GM19023 (cell line): ENCODE measurements at regions not wholly inside any gene's neighbourhood (a gene's known extent, or its start where the extent isn't known, plus 50 kb on each side); places are given as distances from the start of the nearest gene placed in this dataset.
"Not testable (repeated sequence)": the region's sequence is repeated elsewhere in the genome, so short reads cannot be mapped to it uniquely, and the experiment has no call there.

Experiments used
- ATAC-seq: cut with Tn5 transposase; IDR thresholded peaks from one replicate; pipeline ENCODE4 v1.9.1; 2021; ENCODE audit warnings: mild to moderate bottlenecking, moderate library complexity; ENCODE audit not compliant: unreplicated experiment

GRCh38 chr18:34461266-34461665 is 236.6 kb upstream of the NOL4 start:
- ATAC-seq: no peak

- no peak for ATAC-seq
Measured at GRCh38 chr18:34467058-34467457, 242.3 kb upstream of the NOL4 start.

- no peak for ATAC-seq
Measured at GRCh38 chr18:34480162-34480700, 229.9 kb upstream of the DTNA start.

- no peak for ATAC-seq
Measured at GRCh38 chr18:34482204-34482603, 227.9 kb upstream of the DTNA start.

GRCh38 chr18:34483198-34483597 is 226.9 kb upstream of the DTNA start:
- ATAC-seq: no peak

- no peak for ATAC-seq
Measured at GRCh38 chr18:34491719-34492118, 218.4 kb upstream of the DTNA start.

- ATAC-seq: no peak
Measured at GRCh38 chr18:34492652-34493051, 217.4 kb upstream of the DTNA start.

- ATAC-seq: peak; percentile 48
Measured at GRCh38 chr18:34493099-34493544, 217.0 kb upstream of the DTNA start.

- ATAC-seq: peak; percentile 65
Measured at GRCh38 chr18:34493566-34494358, 216.3 kb upstream of the DTNA start.

- ATAC-seq: no peak
Measured at GRCh38 chr18:34494359-34494696, 215.8 kb upstream of the DTNA start.

- no peak for ATAC-seq
Measured at GRCh38 chr18:34495506-34495905, 214.6 kb upstream of the DTNA start.

GRCh38 chr18:34501553-34501952 is 208.5 kb upstream of the DTNA start:
- ATAC-seq: no peak

- ATAC-seq: no peak
Measured at GRCh38 chr18:34506198-34506597, 203.9 kb upstream of the DTNA start.

- no peak for ATAC-seq
Measured at GRCh38 chr18:34509163-34509562, 200.9 kb upstream of the DTNA start.

GRCh38 chr18:34509879-34510586 is 200.1 kb upstream of the DTNA start:
- no peak for ATAC-seq

GRCh38 chr18:34510926-34511325 is 199.2 kb upstream of the DTNA start:
- no peak for ATAC-seq

- no peak for ATAC-seq
Measured at GRCh38 chr18:34511435-34511834, 198.7 kb upstream of the DTNA start.

- no peak for ATAC-seq
Measured at GRCh38 chr18:34511879-34512278, 198.2 kb upstream of the DTNA start.

GRCh38 chr18:34514238-34514637 is 195.9 kb upstream of the DTNA start:
- ATAC-seq: no peak

GRCh38 chr18:34514957-34515356 is 195.1 kb upstream of the DTNA start:
- ATAC-seq: no peak

- not testable (repeated sequence) for ATAC-seq
Measured at GRCh38 chr18:34516355-34516754, 193.7 kb upstream of the DTNA start.

- not testable (repeated sequence) for ATAC-seq
Measured at GRCh38 chr18:34516996-34517395, 193.1 kb upstream of the DTNA start.
